Testis (tissue), 2 donors: ENCODE measurements at regions not wholly inside any gene's neighbourhood (a gene's known extent, or its start where the extent isn't known, plus 50 kb on each side); places are given as distances from the start of the nearest gene placed in this dataset.

ENCODE experiments used
- CTCF ChIP-seq, 3 experiments: fragments of 450-650 bp in 2 of 3; fragments of 200-600 bp in 1 of 3; sonication (generic) in 1 of 3; IDR thresholded peaks; one replicate each; pipeline ENCODE4 v1.5.1; 2016 to 2019; ENCODE audit warnings: antibody characterized with exemption in 3 of 3, mild to moderate bottlenecking in 2 of 3, moderate library complexity in 1 of 3
- POLR2A ChIP-seq: fragments of 450-650 bp; IDR thresholded peaks from one replicate; pipeline ENCODE4 v1.6.1; 2017; ENCODE audit warnings: antibody characterized with exemption, mild to moderate bottlenecking, moderate library complexity

GRCh38 chr15:77852241-77853007 is 219.7 kb upstream of the LINGO1 start:
- TF ChIP-seq CTCF (IDR thresholded peaks at IDR 0.05), result no peak
- TF ChIP-seq POLR2A, result no peak
